NCI-H524 (cell line): ENCODE measurements at regions not wholly inside any gene's neighbourhood (a gene's known extent, or its start where the extent isn't known, plus 50 kb on each side); places are given as distances from the start of the nearest gene placed in this dataset.

Experiments
- DNase-seq, 2 experiments: peaks; one replicate each; lab custom pipeline; 2025; lab: John Stamatoyannopoulos, UW

DNA sequence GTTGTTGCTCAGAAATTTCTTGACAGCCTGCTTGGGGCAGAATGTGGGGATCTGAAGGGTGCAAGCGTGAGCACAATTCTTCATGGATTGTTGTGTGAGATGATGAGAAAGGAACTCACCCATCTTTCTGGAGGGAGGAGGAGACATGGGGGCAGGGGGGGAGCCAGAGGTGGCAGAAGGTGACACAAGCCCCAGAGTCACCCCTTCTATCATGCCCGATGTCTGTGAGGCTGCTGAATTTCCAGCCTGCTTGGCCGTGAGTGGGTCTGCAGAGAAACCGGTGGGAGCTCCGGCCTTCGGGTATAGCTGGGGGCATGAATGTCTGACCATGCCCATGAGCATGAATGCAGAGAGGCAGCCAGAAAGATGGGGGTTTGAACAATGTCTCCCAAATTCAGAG lies 870.7 kb downstream of the TBC1D22A start:
- DNase-seq, result no peak

DNA sequence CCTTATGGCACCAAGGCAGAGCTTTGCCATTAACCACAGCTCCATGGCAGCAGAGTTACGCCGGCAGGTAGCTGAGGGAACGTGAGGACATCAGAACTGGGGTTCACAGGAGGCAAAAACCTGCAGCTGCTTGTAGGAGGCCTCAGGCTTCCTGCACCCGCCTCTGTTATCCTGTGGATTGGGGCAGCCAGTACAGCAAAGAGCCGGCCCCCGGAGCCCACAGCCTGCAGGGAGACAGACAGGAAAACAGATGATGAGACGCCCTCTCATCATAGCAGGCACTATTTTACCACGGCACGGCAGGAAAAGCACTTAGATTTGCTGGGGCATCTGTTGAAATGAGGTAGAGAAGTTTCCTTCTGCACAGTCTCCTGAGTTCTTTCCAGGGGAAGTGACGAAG lies 870.3 kb downstream of the TBC1D22A start:
- no peak for DNase-seq

DNA sequence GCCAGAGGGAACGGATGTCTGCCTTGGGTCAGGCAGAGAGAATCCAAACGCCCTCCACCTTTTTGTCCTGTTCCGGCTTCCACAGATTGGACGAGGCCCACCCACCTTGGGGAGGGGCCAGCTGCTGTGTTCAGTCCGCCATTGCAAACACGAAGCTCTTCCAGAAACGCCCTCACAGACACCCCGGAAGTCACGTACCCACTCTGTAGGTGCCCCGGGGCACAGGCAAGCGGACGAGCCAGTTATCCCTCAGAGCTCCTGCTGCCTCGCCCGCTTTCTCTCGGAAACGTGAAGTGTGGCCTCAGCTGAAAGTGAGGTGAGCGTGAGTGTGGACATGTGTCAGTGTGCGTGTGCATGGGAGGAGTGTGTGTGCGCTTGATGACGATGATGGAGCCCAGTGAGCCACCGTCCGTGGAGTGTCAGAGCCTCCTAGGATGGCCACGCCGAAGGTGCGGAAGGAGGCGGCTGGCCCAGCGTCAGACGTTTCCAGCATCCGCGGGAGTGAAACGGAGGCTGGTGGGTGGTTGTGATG lies 869.2 kb downstream of the TBC1D22A start:
- peak; percentile 80 to 93 for DNase-seq

DNA sequence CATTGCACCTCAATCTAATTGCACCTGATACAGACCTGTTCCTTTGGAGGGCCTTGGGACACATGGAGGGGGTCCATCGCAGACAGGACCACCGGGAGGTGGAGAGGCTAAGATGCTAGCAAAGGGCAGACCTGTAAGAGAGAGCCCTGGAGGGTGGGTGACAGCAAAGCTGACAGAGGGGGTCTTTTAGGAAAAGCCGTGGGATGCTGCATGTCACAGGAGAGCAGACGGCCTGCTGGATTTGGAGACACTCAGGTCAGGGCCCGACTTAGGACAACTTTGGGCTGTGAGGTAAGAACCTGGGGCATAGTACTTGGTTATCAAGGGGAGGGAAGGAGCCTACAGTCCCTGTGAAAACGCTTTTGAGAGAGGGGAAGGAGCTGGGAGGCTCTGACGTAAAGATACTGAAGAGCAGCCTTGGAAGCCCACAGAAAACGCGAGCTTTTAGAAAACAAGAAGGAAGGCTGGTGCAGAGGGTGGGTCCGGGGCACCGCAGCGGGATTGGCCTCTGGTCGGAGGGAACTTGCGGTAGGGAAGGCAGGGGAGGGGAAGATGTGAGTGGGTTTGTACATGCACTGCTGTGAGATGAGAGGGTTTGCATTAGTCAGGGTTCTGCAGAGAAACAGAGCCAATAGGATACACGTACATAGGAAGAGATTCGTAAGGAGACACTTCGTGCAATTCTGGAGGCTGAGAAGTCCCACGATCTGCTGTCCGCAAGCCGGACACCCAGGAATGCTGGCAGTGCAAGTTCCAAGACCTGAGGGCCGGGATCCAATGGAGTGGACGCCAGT lies 868.5 kb downstream of the TBC1D22A start:
- DNase-seq, result peak in 1 of 2 experiments; percentile 68

DNA sequence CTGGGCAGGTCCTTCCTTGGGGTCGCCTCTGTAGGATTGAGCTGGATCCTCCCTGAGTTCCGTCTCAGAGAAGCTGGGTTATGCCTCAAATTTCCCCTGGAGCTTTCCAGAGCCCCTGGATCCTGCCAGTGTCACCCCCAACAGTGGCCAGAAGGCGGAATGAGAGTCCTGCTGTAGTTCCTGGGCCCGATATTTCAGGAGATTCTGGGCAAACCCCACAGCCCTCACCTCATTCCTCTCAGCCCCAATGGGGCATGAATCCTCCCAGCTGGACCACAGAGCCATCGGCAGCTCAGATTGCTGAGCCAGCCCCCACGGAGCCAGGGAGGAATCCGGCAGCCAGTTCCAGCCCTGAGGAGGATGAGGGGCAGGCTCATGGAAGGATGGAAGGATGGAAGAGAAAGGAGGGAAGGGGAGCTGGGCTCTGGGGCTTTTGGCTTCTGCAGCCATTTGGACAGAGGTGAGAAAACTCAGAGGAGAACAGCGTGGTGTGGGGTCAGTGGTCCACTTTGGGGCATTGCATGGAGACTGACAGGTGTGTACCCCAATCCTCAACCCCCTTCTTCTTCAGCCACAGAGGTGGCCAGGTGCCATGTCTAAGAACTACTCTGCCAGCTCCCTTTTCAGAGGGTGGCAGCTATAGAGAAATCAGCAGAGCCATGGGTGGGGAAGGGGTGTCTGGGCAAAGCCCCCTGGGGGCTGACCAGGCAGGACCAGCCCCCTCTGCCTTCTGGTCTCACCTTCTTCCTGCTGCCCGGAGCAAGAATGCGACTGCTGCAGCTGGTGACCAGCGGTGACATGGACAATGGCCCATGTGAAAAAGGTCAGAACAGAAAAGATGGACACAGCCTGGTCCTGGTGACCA lies 867.6 kb downstream of the TBC1D22A start:
- DNase-seq, result no peak

DNA sequence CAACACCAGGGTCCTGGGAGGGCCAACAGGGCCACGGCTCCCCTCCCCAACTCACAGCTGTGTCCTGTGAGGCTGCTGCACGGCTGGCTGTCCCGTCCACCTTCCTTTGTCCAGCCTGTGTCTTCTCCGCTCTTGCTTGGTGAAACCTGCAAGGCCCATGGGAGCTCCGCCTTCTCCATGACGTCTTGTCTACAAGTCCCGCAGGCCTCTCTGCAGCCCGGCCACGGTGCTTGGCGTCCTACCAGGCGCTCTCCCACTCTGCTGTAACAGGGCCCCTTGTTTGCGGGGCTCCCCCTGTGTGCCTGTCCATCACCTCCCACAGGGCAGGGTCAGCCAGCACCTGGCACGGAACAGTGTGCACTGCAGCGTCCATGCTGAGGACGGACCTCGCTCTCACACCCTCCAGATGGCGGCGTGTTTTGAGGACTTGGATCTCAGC lies 866.8 kb downstream of the TBC1D22A start:
- peak; percentile 82 to 88 for DNase-seq

DNA sequence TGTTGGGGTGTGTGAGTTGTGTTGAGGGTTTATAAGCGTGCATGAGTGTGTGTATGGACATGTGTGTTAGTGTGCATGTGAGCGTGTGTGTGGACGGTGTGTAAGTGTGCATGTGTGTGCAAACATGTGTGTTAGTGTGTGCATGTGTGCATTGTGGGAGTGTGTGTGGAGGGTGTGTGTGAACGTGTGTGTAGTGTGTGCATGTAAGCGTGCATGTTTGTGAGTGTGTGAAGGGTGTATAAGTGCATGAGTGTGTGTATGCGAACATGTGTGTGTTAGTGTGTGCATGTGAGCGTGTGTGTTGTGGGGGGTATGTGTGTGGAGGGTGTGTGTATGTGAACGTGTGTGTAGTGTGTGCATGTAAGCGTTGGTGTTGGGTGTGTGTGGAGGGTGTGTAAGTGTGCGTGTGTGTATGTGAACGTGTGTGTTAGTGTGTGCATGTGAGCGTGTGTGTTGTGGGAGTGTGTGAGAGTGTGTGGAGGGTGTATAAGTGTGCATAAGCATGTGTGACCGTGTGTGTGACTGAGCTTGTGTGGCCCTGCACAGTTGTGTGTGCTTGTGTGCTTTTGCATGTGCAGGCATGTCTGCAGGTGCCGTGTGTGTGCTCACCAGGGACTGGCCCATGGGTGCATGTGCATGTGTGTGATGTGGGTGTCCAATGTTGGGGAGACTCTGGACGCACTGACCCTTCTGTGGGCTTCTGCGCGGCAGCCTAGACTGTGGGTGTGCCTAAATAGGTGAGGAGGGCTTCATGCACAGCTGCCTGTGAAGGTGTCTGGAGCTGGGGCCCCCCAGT lies 866.2 kb downstream of the TBC1D22A start:
- DNase-seq, result no peak

DNA sequence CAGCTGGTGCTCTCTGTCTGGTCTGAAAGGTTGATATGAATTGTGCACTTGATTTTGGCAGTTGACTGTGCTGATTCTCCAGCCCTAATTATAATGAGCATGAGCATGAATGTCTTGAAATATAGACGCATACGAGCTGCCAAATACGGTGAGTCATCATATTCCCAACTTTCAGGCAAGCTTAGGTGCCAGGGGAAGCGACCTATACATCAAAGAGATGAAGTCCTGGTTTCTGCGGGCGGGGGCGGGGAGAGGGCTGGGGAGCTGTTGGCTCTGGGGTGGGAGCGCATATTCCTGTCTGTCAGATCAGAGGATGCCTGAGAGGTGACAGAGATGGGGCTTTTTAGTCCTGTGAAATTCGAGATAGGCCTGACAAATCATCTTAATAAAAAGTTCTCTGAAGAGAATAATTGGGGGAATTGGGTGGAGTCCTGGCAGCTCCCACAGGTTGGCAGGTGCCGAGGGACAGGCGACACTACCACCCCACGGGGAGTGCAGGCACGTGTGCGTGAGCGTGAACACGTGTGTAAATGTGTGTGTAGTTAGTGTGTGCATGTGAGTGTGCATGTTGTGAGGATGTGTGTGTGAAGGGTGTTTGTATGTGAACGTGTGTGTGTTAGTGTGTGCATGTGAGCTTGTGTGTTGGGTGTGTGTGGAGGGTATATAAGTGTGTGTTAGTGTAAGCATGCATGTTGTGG lies 865.3 kb downstream of the TBC1D22A start:
- DNase-seq, result peak in 1 of 2 experiments; percentile 33

DNA sequence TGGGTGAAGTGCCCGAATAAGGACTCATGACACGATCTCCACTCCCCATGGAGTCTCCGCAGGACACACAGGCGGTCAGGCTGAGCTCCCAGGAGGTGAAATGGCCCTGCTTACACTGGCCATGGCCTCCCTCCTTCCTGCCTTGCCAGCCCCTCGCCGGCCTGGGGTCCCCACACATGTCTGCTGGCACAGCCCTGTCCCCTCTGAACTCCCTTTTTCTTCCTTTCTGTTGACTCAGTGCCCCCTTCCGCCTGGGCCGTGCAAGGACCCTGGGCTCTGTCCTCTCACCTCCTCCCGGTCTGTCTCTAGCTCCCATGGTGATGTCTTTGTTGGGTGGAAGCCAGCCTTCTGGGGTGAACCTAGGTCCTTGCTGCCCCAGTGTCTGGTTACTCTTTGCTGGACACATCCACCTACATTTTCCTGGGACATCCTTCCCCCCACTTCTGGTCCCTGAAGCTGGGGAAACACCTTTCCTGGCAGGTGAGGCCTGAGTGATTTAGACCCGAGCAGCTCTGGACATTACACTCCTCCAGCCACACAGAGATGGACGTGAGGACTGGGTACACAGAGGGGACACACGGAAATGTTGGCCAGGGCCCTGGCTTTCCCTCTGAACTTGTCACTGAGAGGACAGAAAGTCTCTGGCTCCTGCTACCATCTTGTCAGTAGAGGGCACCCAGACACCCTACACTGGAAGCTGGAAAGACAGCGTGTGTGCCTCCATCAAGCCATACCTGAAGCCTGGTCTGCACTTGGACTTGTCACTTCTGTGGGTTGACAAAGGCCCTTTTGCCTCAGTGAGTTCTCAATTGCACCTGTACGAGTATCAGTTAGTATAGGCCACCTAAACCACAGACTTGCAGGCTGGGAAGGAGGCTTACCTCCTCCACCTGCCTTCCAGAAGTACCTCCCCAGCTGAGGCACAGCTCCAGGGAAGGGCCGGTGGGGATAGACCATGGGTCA lies 864.3 kb downstream of the TBC1D22A start:
- peak; percentile 9 to 41 for DNase-seq

DNA sequence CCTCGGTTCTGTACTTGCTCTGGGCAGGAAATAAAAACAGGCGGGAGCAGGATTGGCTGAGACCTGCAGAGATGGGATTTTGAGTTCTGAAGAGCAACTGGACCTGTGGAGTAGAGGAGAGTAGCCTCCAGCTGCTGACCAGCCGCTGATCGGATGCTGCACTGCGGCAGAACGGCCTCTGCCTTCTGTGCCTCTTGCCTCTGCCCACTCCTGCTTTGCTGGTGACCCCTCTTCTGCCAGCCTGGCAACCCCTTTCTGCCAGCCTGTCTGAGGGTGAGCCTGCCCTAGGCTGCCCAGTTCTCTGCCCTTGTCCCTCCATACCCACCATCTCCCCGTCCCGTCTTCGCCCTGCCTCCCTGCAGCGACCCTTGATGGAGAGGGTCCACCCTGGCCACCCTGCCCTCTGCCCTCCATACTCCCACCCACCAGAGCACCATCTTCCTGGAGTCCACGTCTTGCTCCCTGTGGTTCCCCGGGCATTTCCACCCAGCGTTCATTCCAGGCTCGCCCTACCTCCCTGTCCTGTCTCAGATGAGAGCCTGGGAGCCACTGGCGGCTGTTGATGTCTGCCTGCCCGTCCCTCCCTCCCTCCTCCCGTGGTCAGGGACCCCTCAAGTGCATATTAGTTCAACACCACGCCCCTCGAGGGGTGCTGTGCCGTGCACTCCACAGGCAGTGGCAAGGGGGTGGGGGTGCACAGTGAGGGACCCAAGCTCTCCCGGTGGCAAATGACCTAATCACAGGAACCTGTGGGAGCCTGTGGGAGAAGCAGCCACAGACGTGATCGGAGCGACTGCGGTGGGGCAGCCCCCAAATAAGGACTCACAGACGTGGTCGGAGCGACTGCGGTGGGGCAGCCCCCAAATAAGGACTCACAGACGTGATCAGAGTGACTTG lies 863.3 kb downstream of the TBC1D22A start:
- no peak for DNase-seq

DNA sequence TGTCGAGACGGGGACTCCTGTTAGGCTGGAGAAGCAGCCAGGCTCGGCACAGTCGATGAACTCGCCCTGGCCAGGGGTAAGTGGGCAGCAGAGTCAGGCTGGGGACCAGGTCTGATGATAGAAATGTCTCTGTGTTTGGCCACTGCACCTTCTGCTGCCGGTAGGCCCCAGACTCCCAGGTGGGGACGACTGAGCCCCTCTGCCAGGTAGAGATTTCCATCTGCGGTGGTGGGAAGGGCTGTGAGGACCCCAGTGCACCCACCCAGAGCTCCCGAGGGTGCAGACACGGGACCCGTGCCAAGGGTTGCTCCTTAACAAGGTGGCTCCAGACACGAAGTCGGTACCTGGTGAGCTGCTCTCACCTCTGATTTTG lies 862.5 kb downstream of the TBC1D22A start:
- no peak for DNase-seq

DNA sequence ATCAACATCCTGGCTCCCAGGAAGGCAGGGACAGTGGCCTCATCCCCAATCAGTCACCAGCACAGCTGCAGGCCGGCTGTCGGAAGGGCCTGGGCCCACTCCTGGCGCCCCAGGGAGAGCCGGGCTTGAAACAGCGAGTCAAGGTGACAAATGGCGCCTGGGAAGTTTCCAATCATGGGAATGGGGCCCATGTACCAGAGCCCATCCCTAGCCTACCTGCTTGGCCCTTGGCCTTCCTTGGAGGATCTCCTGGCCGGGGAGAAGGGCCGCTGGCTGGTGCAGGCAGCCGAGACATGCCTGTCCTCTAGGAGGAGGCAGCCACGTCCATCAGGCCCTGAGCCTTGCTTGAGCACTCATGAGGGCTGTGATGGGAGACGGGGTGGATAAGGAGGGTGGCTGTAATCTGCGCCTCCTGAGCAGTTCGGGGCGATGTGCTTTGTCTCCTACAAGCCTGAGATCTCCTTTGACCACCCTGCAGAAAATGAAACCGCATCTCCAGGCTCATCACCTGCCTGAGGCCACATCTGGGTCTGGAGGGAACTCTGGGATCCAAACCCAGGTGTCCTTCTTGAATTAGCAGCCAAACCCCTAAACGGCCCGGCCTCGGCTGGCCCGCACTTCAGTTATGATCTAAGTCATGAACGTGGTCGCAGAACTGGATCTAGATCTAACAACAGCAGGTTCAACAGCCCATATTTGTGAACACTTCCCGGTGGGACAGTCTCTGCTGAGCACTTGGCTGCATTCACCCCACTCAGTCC lies 862.0 kb downstream of the TBC1D22A start:
- no peak for DNase-seq

DNA sequence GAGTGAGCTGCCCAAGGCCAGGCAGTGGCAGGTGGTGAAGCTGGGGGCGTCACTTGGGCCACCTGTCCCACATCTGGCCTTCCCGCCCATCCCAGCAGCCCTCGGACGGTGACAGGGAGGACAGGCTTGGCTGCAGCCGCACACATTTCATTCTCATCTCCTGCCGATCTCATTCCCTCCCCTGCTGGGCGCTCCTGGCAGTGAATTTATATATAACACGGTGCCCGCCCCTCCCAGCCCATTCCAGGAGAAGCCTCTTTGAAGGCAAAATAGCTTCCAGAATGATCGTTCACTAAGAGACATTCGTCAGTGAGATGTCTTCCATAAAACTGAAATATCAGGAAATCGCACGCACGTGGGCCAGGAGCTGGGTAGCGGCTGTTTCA lies 861.3 kb downstream of the TBC1D22A start:
- DNase-seq, result peak; percentile 88 to 98

DNA sequence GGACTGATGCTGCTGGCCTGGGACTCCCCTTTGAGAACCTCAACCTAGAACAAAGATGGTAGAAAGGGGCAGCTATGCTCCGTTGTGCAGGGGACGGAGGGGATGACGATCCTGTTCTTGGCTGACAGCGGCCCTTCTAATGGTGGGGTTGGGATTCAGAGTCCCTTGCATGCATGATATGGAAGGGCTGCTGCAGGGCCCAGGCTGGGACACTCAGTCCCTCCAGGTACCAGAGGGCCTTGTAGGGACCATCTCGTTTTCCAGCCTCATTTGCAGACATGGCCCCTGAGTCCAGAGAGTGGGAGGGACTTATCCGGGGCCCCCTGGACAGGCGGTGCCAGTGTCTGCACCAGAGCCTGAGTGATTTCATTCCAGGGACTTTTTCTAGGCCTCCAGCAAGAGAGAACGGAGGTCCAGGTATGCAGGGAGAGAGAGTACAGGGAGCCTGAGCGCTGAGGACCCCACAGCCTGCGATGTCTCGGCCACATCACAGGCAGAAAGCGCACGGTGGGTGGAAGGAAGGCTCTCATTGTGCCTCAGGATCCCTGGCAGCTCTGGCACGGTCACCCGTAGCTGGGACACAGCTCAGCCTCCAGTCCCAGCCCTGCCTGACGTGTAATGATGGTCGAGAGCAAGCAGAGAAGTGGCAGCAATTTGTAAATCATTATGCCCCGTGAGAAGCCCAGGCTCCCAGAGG lies 860.8 kb downstream of the TBC1D22A start:
- no peak for DNase-seq

DNA sequence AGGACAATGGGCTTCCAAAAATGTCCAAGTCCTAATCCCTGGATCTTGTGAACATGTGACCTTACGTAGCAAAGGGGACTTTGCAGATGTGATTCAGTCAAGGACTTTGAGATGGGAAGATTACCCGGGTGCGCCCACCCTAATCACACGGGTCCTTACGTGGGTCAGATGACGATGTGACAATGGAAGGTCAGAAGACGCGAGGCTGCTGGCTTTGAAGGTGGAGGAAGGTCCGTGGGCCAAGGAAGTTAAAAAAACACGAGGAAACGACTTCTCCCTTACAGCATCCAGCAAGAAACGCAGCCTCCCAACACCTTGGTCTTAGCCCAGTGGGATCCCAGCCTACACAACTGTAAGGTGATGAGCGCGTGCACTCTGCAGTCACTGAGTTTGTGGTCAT lies 860.1 kb downstream of the TBC1D22A start:
- peak in 1 of 2 experiments; percentile 27 for DNase-seq

DNA sequence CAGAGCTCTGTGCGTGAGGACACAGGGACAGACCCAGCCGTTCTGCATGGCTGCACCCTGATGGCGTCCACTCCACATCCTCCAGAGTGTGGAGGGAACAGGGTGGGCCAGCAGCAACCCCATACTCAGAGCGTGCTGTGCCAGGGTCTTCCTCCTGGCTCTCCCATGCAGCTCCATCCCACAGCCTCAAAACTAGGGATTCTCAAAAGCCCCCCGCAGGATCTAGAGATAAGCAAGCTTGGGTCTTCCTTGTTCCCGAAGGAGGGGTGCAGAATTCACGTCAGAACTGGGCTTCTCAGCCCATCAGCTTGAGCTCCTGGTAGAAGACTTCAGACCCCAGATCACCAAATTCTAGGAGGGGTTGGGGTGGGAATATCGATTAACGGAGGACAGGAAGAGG lies 858.8 kb downstream of the TBC1D22A start:
- peak; percentile 58 to 90 for DNase-seq

DNA sequence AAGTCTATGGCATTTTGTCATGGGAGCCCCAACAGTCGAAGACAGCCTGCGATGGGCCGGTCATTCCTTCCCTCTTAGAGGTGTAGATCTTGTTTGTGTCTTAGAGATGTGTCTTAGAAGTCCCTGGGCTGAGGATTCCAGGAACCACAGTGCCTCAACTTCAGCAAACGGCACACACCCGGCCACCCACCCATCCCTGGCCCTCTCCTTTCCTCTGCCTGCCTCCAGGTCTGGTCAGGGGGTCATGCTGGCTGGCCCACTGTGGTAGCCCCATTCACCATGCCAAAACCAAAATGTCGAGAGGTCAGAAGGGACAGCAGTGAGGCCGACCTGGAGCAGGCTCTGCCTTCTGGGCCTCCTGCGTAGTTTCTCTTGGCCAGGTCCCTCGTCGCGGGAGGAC lies 857.9 kb downstream of the TBC1D22A start:
- no peak for DNase-seq

DNA sequence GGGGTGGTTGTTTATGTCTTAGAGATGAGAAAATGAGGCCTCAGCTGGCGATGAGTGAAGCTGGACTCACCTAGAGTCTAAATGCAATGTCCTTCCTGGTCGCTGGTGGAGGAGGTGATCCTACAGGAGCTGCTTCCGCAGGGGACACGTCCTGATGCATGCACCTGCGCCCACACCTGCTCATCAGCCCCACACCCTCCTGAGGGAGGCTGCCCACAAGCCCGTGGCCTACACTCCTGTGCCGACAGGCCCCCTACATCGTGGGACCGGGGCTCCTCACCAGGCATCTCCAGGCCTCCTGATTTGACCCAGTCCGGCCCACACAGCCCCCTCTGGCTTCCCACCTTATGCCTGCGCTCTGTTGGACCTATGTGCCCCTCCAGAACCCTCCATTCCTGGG lies 857.2 kb downstream of the TBC1D22A start:
- peak; percentile 11 to 48 for DNase-seq
